GM21381 (cell line): ENCODE measurements at regions not wholly inside any gene's neighbourhood (a gene's known extent, or its start where the extent isn't known, plus 50 kb on each side); places are given as distances from the start of the nearest gene placed in this dataset.
"Not testable (repeated sequence)": the region's sequence is repeated elsewhere in the genome, so short reads cannot be mapped to it uniquely, and the experiment has no call there.

Experiments
- ATAC-seq: cut with Tn5 transposase; IDR thresholded peaks from one replicate; pipeline ENCODE4 v1.9.1; 2021; ENCODE audit warnings: mild to moderate bottlenecking, moderate library complexity; ENCODE audit not compliant: unreplicated experiment

DNA sequence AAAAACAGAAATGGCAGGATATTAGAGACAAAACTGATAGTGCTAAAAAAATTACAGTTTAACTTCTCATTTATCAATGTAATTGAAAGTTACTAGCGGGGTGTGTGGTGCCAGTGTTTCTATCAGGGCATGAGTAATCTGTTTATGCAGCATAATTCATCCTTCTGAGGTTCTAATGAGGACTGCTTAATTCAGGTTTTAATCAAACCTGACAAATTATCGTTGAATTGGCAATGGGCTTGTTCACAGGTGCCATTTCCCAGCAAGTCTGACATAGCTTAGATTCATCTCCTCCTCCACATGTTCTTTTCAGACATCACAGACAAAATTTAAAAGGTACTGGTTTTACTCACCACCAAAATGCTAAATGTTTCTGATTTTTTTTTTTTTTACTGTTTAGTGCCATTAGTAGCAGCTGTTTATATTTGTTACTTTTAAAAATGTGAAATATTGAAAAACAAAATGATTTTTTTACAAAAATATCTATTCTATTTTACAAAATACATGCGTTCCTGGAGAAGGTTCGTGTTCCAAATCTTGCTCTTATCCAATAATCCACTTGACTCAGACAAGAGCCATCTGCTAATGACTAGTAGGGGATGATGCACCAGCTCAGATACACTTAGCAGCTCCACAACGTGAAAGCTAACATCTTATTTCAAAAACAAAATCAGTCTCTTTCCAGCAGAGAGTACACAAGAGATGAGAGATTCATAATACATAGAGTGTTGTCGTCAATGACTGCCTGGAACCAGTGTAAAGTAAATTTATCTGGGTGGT is 447.7 kb upstream of the DPPA4 start:
- ATAC-seq = no peak

DNA sequence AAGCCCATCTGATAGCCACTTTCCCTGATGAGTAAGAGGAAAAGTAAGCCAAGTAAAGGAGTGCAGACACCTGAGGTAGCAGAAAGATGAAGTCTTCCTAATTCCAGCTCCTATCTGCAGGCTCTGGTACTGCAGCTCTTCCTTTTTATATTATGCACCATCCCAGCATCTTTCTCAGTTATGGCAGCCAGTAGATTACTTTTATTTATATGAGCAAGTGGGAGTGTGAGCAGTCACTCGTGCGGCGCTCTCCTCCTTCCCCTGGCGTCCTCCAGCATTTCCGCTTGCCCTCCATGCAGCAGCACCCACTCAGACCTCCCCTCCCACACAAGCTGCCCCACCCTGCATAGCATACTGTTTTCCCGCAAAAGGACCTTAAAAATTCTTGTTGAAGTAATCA is 465.9 kb upstream of the DPPA4 start:
- no peak for ATAC-seq

DNA sequence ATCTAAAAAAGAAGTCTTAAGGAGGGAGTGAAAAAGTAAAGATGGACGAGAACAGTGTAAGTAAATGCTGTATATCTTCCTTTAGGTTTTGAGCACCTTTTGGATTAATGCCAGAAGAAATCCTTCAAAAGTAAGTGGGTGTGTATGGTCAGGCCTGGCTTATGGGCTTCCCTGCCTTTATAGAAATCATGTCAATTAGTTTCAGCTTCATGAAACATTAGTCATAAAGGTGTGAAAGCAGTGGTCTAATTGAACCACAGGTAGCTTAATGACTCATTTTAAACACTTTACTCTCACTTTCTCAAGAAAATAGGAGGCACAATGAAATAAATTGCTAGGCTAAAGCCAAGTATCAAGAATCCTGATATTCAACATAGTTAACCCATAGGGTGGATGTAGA is 467.4 kb upstream of the DPPA4 start:
- peak; percentile 45 for ATAC-seq

GRCh38 chr3:109806929-109807328 is 469.6 kb upstream of the DPPA4 start:
- ATAC-seq = peak; percentile 75

DNA sequence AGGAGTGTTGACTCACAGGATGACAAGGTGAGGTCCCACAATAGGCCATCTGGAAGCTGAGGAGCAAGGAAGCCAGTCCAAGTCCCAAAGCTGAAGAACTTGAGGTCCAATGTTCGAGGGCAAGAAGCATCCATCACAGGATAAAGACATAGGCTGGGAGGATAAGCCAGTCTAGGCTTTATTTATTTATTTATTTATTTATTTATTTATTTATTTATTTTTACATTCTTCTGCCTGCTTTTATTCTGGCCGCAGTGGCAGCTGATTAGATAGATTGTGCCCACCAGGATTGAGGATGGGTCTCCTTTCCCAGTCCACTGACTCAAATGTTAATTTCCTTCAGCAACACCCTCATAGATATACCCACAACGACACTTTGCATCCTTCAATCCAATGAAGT is 472.2 kb upstream of the DPPA4 start:
- no peak for ATAC-seq

- ATAC-seq = no peak
Measured at GRCh38 chr3:109818081-109818480, 480.7 kb upstream of the DPPA4 start.

- no peak for ATAC-seq
Measured at GRCh38 chr3:109819734-109820133, 482.4 kb upstream of the DPPA4 start.

GRCh38 chr3:109825971-109826810 is 488.8 kb upstream of the DPPA4 start:
- no peak for ATAC-seq

- ATAC-seq = no peak
Measured at GRCh38 chr3:109831403-109831802, 494.1 kb upstream of the DPPA4 start.

GRCh38 chr3:109835958-109836357 is 498.6 kb upstream of the DPPA4 start:
- no peak for ATAC-seq

- ATAC-seq = no peak
Measured at GRCh38 chr3:109851854-109852253, 514.5 kb upstream of the DPPA4 start.

GRCh38 chr3:109852283-109852682 is 514.9 kb upstream of the DPPA4 start:
- no peak for ATAC-seq

DNA sequence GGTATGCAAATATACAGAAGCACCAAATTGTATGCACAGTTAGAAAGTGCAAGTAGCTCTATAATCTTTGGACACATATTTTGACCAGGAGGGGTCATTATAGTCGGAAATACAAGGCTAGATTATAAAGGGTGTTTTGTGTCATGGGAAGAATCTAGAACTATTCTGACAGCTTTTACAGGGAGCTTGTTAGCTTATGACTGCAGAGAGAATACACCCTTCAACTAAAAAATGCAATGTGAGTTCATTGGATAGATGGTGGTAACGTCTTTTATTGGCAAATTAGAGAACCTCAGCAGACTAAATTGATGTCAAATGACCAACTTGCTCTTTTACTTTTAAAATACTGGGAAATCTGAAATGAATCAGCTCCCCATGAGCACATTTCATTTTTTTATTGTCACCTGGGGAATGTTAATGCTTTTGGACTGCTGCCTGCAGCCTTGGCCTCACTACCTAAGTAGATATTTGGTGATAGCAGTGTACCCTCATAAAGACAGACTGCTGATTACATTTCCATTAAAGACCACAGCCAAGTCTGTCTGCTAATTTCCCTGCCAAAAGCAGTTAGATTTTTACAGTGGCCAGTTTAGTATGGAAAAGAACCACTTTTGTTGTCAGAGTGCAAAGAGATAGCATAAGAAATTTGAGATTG is 515.9 kb upstream of the DPPA4 start:
- no peak for ATAC-seq

DNA sequence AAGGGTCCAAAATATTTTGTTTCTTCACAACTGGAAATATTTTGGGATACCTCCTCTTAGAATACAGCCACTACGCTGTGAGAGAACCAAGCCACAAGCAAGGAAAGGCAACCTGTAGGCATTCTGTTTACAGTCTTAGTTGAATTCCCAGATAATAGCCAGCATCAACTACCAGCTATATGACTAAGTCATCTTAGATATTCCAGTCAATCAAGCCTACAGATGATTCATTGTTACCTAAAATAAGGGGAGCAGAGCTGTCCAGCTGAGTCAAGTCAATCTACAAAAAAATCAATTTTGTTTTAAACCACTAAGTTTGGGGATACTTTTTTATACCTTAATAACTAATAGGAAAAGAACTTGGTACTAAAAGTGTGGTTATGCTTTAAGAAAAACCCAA is 526.4 kb upstream of the DPPA4 start:
- ATAC-seq = no peak

DNA sequence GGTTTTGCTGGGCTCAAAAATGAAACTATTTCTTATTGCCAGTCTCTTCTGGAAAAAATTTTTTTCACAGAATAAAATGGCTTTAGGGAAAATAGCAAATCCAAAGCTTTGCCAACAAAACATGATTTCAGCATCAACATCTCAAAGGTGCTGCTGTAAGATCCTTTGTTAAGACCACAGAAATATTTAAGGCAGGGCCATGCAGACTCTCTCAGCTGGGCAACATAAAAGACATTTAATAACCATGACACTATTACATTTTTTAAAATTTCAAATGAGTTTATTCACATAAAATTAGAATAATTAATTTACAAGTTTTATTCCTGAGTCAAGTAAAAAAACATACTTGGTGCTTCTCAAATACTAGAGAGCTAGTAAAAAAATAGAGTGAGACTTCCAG is 527.1 kb upstream of the DPPA4 start:
- no peak for ATAC-seq

DNA sequence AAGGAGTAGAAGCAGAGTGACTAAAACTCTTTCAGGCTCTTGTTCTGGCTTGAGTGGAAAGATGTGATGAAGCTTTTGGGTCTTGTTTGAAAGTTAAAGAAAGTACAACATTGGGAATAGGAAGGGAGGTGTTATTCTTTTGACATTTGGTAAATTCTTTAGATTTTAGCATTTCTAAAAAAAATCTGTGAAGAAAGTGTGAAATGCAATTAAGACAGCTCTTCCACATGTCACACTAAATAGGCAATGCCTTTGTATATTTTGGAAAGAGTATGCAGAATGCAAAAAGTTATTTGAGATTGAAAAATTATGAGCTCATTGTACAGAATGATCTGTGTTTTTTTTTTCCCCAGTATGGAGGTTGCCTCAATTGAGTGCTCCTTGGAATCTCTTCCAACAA is 532.2 kb upstream of the DPPA4 start:
- ATAC-seq = no peak

DNA sequence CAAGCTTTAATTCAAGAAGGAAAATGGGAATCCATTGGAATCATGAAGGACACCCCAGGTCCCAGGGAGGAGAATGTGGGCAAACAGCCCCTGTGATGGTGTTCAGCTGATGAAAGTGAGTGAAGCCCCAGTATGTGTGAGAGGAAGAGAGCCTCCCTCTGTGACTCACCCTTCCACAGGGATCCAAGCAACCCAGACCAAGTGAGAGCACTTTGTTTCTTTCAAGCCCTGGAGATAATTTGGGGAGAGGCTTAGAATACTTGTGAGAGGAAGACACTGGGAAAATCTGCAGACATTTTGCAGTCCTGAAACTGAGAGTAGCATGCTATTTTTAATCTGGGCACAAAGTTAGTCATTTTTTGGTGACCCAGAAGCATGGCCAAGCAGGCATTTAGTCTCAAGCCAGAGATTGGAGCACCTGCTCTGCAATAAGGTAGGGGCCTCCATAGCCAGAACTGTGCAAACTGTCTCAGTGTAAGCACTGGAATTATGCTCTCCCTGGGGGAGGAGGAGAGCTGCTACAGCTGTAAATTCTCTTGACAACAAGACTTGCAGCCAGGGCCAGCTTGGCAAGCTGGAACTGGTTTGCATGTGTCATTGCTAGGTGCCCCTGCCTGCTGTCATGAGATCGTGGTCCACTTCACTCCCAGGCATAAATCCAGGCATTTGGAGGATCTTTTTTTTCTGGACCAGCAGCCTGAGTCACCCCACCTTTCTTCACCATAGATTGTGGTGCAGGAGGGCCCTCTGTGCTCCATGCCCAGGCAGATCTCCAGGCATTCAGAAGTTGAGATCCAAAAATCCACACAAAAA is 537.8 kb upstream of the DPPA4 start:
- no peak for ATAC-seq

- ATAC-seq = not testable (repeated sequence)
Measured at GRCh38 chr3:109877616-109878015, 540.3 kb upstream of the DPPA4 start.

- ATAC-seq = no peak
Measured at GRCh38 chr3:109882144-109882543, 544.8 kb upstream of the DPPA4 start.

GRCh38 chr3:109887293-109887692 is 549.9 kb upstream of the DPPA4 start:
- no peak for ATAC-seq

GRCh38 chr3:109888026-109888425 is 550.7 kb upstream of the DPPA4 start:
- no peak for ATAC-seq
